HepG2 (cell line): ENCODE measurements at regions not wholly inside any gene's neighbourhood (a gene's known extent, or its start where the extent isn't known, plus 50 kb on each side); places are given as distances from the start of the nearest gene placed in this dataset.

Source experiments
- ATAC-seq: fragments of 200-7000 bp; cut with Tn5 transposase; 3 replicates; pipeline ENCODE4 v1.9.1; 2020; ENCODE audit warnings: mild to moderate bottlenecking, moderate library complexity
- BruUV-seq: library from RNA; stranded (reverse); fragments of 400-500 nt; replicated peaks from 2 replicates; lab custom pipeline; 2021; lab: Mats Ljungman, UMichigan
- CTCF ChIA-PET: fragments of 300-600 bp; formaldehyde crosslinking; extraction: SDS; loops from one replicate; lab custom pipeline; 2021; ENCODE audit warnings: low total read pairs, inconsistent platforms, low intra/inter-chr PET ratio; lab: Yijun Ruan, JAX
- POLR2A ChIA-PET: fragments of 350-600 bp; sonication (Branson Sonifier 250); formaldehyde crosslinking; loops from one replicate; lab custom pipeline; 2020; ENCODE audit warnings: antibody characterized with exemption, inconsistent platforms; lab: Yijun Ruan, JAX
- DNase-seq: peaks from one replicate; pipeline ENCODE4 v3.0.0-alpha.2; 2015; ENCODE audit warnings: low spot score
- FAIRE-seq: peaks from 3 replicates; lab custom pipeline; 2011; peaks lifted over from hg19 to GRCh38; lab: Jason Lieb, UNC
- H2AFZ ChIP-seq: one replicate; pipeline ENCODE4 v1.6.1; 2011; ENCODE audit warnings: low read length, inconsistent platforms
- H3K27ac ChIP-seq: fragments of 300-600 bp; 3 replicates; pipeline ENCODE4 v1.8.0; 2011; ENCODE audit warnings: mixed run types, mild to moderate bottlenecking, mixed read lengths, low read length, inconsistent platforms; ENCODE audit not compliant: insufficient read depth; ENCODE audit errors: extremely low read length
- H3K27me3 ChIP-seq, 2 experiments: fragments of 200-600 bp in 1 of 2; 2 replicates in 1 of 2; 3 replicates in 1 of 2; pipeline versions ENCODE4 v1.6.0 to v1.8.0; 2011; ENCODE audit warnings: low read length in 2 of 2, mild to moderate bottlenecking in 2 of 2, moderate library complexity in 2 of 2, inconsistent platforms in 1 of 2; ENCODE audit not compliant: insufficient read depth in 2 of 2, control insufficient read depth in 1 of 2
- H3K36me3 ChIP-seq, 2 experiments: fragments of 200-600 bp in 1 of 2; replicated peaks in 1 of 2; 2 replicates in 1 of 2; 3 replicates in 1 of 2; pipeline versions ENCODE4 v1.5.1 to v1.8.0; 2011; ENCODE audit warnings: low read length in 2 of 2, inconsistent platforms in 1 of 2; ENCODE audit not compliant: insufficient read depth in 2 of 2, control insufficient read depth in 1 of 2
- H3K4me1 ChIP-seq: 2 replicates; pipeline ENCODE4 v1.5.1; 2012; ENCODE audit warnings: low read length, inconsistent platforms; ENCODE audit not compliant: insufficient read depth
- H3K4me2 ChIP-seq: 2 replicates; pipeline ENCODE4 v1.6.0; 2011; ENCODE audit warnings: low read depth, low read length, inconsistent platforms
- H3K4me3 ChIP-seq, 3 experiments: fragments of 200-600 bp in 1 of 3; sonication (generic), shearing (Covaris generic) in 1 of 3; replicated peaks in 1 of 3; 2 replicates each; pipeline ENCODE4 v1.5.1; 2011 to 2016; ENCODE audit warnings: low read length in 3 of 3, inconsistent platforms in 2 of 3, low read depth in 2 of 3, mild to moderate bottlenecking in 2 of 3, control low read depth in 1 of 3, mixed read lengths in 1 of 3; ENCODE audit not compliant: insufficient read depth in 1 of 3
- H3K79me2 ChIP-seq: one replicate; pipeline ENCODE4 v1.6.1; 2011; ENCODE audit warnings: low read length, inconsistent platforms; ENCODE audit not compliant: insufficient read depth
- H3K9ac ChIP-seq: 2 replicates; pipeline ENCODE4 v1.6.0; 2011; ENCODE audit warnings: mild to moderate bottlenecking, low read depth, low read length, inconsistent platforms; ENCODE audit not compliant: insufficient read depth
- H3K9me3 ChIP-seq: 2 replicates; pipeline ENCODE4 v1.5.1; 2012; ENCODE audit warnings: mild to moderate bottlenecking, low read length
- H4K20me1 ChIP-seq: 2 replicates; pipeline ENCODE4 v1.6.0; 2011; ENCODE audit warnings: inconsistent platforms, mild to moderate bottlenecking, low read length, moderate library complexity; ENCODE audit not compliant: insufficient read depth
- GATA4 ChIP-seq: sonication (generic); IDR thresholded peaks from 2 replicates; pipeline ENCODE4 v1.6.1; 2016; ENCODE audit warnings: antibody characterized with exemption, low read depth, borderline replicate concordance
- ISX ChIP-seq: sonication (generic); formaldehyde crosslinking; conservative IDR thresholded peaks from 2 replicates; pipeline ENCODE4 v1.5.0; 2020; ENCODE audit warnings: missing genetic modification reagents
- MAZ ChIP-seq, 2 experiments: sonication (generic) in 1 of 2; formaldehyde crosslinking in 1 of 2; IDR thresholded peaks; 2 replicates each; pipeline versions ENCODE4 v1.5.0 to v1.6.1; 2012 to 2020; ENCODE audit warnings: low read depth in 2 of 2, mild to moderate bottlenecking in 2 of 2, borderline replicate concordance in 1 of 2, improper control_type of control experiment in 1 of 2, low read length in 1 of 2, missing genetic modification reagents in 1 of 2, moderate library complexity in 1 of 2
- MIER2 ChIP-seq: IDR thresholded peaks from 2 replicates; pipeline ENCODE4 v1.6.1; 2016; ENCODE audit warnings: missing biosample characterization, missing genetic modification reagents
- MTA3 ChIP-seq: sonication (generic); formaldehyde crosslinking; IDR thresholded peaks from 2 replicates; pipeline ENCODE4 v1.4.0; 2020; ENCODE audit warnings: missing genetic modification reagents
- RERE ChIP-seq: IDR thresholded peaks from 2 replicates; pipeline ENCODE4 v1.6.1; 2016; ENCODE audit warnings: low read depth, missing genetic modification reagents, missing compliant biosample characterization
- STAT6 ChIP-seq: sonication (generic); formaldehyde crosslinking; IDR thresholded peaks from 2 replicates; pipeline ENCODE4 v1.4.0; 2020; ENCODE audit warnings: missing genetic modification reagents, mild to moderate bottlenecking, borderline replicate concordance
- ZNF713 ChIP-seq: sonication (generic); formaldehyde crosslinking; IDR thresholded peaks from 2 replicates; pipeline ENCODE4 v1.4.0; 2020; ENCODE audit warnings: mild to moderate bottlenecking, missing genetic modification reagents
- WGBS: methylation state at CpG from one replicate; pipeline ENCODE4 v1.1.6; 2017; ENCODE audit warnings: low lambda C conversion rate; 5-methylcytosine and 5-hydroxymethylcytosine counted together
- in situ Hi-C: cut with HindIII; loops from 2 replicates; pipeline ENCODE4 v1.10.0; 2017; ENCODE audit warnings: low pct_unique_long_range_greater_than_20kb; ENCODE audit not compliant: extremely low pct_ligation_motif_present
- intact Hi-C: fragments of 100-400 bp; cut with micrococcal nuclease; formaldehyde crosslinking; loops from one replicate; pipeline ENCODE4 v1.10.0; 2022; ENCODE audit not compliant: unreplicated experiment
- TF ChIP-seq, protein P1 (sequence below), 2 experiments: sonication (generic) in 1 of 2; formaldehyde crosslinking in 1 of 2; IDR thresholded peaks; 2 replicates each; pipeline versions ENCODE4 v1.5.1 to v1.6.1; 2011 to 2020; ENCODE audit warnings: borderline replicate concordance in 1 of 2, low read depth in 1 of 2, low read length in 1 of 2, mild to moderate bottlenecking in 1 of 2, missing genetic modification reagents in 1 of 2, moderate library complexity in 1 of 2

DNA sequence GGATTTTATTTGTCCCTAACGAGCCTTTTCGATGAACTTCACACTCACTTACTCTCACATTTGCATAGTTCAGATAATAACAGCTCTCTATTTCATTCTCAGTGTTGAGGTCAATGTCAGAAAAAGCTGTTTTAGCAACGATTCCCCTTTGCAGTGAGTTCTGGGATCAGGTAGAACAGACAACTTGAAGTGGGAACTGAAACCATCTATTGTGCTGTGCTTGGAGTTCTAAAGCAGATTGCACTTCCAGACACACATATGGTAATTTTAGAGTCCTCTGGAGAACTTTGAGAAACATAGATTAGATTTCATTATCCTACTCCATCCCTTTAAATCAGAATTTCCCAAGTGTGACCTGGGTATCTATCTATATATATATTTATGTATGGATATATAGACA is 124.6 kb upstream of the BLID start:
- H3K9me3 ChIP-seq = no peaks in the 10 kb centered on the region
- FAIRE-seq (no peak), DNase-seq (no peak), ATAC-seq (no peak)
- no peaks in the 10 kb centered on the region for H3K4me1 ChIP-seq
- ChIA-PET CTCF (no interaction called here), POLR2A (no interaction called here)
- H2AFZ ChIP-seq = no peak overlapping the region
- H3K36me3 ChIP-seq = no peaks in the 10 kb centered on the region
- BruUV-seq = no TSS peak
- intact Hi-C loops (no loop called here), in situ Hi-C loops (no loop called here)
- H3K4me3 ChIP-seq = no peak overlapping the region
- TF ChIP-seq MIER2 (CRISPR knock-in tag) (no peak), RERE (no peak), ZNF713 (CRISPR knock-in tag) (no peak), GATA4 (no peak), ISX (CRISPR knock-in tag) (no peak), STAT6 (no peak), MTA3 (CRISPR knock-in tag) (no peak), MAZ (IDR thresholded peaks at IDR 0.05; ENCODE audit: borderline replicate concordance, low read depth, low read length) (no peak), MAZ (CRISPR knock-in tag; IDR thresholded peaks at IDR 0.05; ENCODE audit: low read depth) (no peak)
- TF ChIP-seq, protein P1, sequence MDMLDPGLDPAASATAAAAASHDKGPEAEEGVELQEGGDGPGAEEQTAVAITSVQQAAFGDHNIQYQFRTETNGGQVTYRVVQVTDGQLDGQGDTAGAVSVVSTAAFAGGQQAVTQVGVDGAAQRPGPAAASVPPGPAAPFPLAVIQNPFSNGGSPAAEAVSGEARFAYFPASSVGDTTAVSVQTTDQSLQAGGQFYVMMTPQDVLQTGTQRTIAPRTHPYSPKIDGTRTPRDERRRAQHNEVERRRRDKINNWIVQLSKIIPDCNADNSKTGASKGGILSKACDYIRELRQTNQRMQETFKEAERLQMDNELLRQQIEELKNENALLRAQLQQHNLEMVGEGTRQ (IDR thresholded peaks at IDR 0.05; ENCODE audit: low read depth, low read length) = no peak
- TF ChIP-seq, protein P1 (CRISPR knock-in tag; IDR thresholded peaks at IDR 0.05; ENCODE audit: borderline replicate concordance) = no peak
- no peak overlapping the region for H3K27ac ChIP-seq
- H3K79me2 ChIP-seq = no peaks in the 10 kb centered on the region
- no peak overlapping the region for H3K4me2 ChIP-seq
- no peaks in the 10 kb centered on the region for H3K27me3 ChIP-seq
- H3K9ac ChIP-seq = no peak overlapping the region
- H4K20me1 ChIP-seq = no peaks in the 10 kb centered on the region
- 5% methylated on average over 3 of the region's 3 CpGs for WGBS
